ENCODE measurements at regions not wholly inside any gene's neighbourhood (a gene's known extent, or its start where the extent isn't known, plus 50 kb on each side); places are given as distances from the start of the nearest gene placed in this dataset.

- TF ChIP-seq CTCF (IDR thresholded peaks at IDR 0.05), result no peak
- TF ChIP-seq POLR2AphosphoS5 (IDR thresholded peaks at IDR 0.05), result no peak
- no peak for TF ChIP-seq POLR2A (IDR thresholded peaks at IDR 0.05)
Observed at GRCh38 chr21:13854638-13855037, 245.1 kb downstream of the POTED start.

Measured in prostate gland (tissue), 2 donors.